NCI-H146 treated with DMSO at 0.1 percent for 48 hours (cell line): ENCODE measurements at regions not wholly inside any gene's neighbourhood (a gene's known extent, or its start where the extent isn't known, plus 50 kb on each side); places are given as distances from the start of the nearest gene placed in this dataset.
A peak's percentile ranks its signal among the peaks of the same experiment; 100 is the strongest.

Source experiments
- DNase-seq: peaks from one replicate; lab custom pipeline; 2025; ENCODE audit not compliant: unreplicated experiment; lab: John Stamatoyannopoulos, UW

DNA sequence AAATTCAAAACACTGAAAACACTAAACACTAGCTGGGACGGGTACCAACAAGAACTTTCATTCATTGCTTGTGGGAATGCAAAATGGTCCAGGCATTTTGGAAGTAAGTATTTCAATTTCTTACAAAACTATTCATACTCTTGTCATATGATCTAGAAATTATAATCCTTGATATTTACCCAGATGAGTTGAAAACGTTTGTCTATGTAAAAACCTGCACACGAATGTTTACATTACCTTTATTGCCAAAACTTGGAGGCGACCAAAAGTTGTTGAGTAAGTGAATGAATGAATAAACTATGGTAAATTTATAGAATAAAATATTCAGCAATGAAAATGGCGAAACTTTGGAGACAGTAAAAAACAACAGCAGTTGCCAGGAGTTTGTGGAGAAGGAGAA lies 222.1 kb upstream of the EDIL3 start:
- DNase-seq: no peak

DNA sequence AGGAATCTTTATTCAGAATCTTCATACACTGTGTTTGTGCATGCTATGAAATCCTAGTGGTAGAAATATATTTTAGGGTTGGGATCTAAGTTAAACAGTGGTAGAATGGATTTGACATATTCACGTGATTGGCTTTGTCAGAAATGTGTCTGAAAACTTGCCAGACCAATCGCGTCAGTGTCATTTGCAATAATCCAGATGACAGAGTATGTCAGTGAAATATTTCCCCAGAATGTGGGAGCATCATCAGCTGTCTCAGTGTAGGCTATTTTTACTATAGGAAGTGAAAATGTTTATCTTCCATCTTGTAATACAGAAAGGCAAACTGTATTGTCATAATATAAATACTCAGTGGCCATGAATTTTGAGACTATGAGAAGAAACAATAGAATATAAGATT lies 220.6 kb upstream of the EDIL3 start:
- no peak for DNase-seq

DNA sequence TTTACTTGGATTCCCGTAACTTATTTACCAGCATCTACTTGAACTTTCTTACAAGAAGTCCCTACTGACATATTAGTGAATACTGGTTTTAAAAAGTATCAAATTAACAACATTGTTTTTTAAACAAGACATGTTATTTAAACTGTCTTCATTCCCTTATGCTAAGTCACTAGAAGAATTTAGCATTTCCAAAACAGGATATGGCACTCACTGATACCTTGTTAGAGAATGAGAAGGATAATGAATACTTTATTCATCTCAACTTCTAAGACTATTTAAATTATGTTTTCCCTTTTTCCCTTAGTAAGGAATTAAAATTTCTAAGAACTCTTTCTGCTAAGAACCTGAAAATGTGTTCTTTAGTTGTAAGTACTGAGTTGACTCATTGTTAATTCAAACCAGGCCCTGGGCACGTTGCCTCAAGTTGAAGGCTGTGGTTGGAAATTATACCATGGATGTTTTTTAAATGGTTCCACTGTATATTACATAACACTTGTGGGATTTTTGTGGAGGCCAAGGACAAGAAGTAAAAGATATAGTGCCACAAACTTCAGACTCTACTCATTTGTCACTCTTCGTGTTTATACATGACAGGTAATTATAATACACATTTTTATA lies 219.0 kb upstream of the EDIL3 start:
- no peak for DNase-seq

DNA sequence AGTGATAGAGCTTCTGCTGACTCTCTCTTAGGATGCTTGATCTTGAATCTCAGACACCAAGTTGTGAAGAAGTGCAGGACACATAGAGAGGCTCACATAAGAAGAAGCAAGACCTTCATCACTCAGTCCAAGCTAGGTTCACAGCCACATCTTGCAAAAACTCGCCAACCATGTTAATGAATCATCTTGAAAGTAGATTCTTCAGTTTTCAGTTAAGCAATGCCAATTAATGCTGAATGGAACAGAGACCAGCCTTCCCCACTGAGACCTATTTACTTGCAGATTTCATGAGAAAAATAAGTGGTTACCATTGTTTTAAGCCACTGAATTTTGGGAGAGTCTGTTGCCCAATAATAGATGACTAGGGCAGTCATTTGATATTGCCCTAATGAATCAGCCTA lies 217.7 kb upstream of the EDIL3 start:
- no peak for DNase-seq

DNA sequence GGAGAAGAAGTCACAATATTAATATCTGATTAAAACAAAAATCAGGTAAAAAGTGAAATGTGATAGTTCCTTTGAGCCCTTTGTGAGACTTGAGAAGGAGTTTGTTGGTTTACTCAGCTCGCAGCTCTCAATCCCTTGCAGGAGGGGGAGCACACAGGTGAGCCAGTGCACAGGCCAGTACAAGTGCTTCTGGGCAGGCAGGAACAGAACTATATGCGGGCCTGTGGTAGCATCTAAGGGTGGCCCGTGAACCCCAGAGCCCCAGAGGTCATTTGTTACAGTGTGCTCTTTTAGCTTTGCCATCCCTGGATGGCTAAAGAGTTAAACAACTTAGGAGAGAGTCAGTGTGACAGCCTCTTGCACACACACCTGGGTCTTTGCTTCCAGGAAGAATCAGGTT lies 215.3 kb upstream of the EDIL3 start:
- no peak for DNase-seq

DNA sequence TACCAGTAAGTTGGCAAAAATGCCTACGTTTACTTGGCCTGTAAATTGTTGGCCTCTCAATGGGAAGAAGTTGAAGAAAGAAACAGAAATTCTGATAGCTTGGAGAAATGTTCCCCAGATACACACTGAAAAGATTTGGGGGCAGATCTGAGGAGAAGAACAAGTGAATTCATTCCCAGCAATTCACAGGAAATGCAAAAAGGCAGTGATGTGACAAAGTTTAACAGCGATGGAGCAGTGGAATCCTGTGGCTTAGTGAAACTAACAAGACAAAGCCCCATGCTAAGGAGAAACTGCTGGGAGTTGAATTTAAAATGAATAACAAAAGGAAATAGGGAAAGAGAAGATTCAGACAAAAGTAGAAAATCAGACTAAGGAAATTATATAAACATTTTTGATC lies 213.2 kb upstream of the EDIL3 start:
- no peak for DNase-seq

DNA sequence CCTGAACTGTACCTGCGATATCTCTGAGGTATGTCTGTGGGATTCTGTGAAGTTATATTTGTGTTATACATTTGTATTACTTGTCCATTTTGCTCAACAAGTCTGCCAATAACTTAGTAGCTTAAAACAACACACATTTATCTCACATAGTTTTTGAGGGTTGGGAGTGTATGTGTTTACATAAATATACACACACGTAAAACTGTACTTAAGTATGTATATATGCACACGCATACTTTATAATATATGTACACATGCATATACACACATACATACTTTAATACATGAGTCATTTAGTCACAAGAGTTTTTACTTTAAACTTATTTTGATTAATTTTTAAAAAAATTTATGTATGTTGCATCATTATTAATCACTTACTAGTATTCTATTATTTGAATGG lies 205.9 kb upstream of the EDIL3 start:
- no peak for DNase-seq

DNA sequence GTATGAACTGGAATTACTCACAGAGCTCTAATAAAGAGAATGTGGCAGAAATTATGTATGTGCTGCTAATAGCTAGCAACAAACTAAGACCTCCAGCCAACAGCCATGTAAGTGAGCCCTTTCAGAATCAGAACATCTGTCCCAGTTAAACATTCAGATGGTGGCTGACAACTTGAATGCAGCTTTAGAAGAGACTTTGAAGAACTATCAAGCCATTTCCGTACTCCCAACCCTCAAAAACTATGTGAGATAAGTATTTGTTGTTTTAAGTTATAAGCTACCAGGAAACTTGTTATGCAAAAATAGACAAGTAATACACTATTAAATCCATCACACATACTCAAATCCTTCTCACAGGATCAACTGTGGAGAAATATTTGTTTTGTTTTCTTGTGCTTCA lies 205.2 kb upstream of the EDIL3 start:
- DNase-seq: no peak

DNA sequence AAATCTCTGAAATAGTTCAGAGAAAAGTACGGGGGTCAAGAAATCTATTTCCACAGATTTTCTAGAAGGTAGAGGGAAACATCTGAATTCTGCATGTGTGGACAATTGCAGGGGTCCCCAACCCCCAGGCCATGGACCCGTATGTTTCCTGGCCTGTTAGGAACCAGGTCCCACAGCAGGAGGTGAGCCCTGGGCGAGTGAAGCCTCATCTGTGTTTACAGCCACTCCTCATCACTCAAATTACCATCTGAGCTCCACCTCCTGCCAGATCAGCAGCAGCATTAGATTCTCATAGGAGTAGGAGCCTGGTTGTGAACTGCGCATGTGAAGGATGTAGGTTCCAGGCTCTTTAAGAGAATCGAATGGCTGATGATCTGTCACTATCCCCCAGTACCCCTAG lies 200.5 kb upstream of the EDIL3 start:
- DNase-seq: no peak

DNA sequence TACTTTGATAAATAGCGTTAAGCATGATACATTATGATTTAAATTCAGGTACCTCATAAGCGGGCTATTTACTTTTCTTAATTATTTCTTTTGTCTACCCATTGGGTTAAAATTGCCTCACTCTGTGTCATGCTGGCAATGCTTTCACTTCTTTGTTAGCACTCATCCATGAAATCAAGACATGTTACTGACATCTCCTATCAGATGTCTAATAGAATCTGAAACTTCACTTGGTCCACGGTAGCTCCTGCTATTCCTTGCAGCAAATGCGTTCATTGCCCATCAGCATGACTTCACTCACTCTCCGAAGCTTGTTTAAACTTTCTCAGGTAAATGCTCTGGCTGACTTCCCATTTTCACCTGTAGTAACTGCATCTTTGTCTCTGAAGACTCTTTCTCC lies 193.5 kb upstream of the EDIL3 start:
- DNase-seq: no peak

DNA sequence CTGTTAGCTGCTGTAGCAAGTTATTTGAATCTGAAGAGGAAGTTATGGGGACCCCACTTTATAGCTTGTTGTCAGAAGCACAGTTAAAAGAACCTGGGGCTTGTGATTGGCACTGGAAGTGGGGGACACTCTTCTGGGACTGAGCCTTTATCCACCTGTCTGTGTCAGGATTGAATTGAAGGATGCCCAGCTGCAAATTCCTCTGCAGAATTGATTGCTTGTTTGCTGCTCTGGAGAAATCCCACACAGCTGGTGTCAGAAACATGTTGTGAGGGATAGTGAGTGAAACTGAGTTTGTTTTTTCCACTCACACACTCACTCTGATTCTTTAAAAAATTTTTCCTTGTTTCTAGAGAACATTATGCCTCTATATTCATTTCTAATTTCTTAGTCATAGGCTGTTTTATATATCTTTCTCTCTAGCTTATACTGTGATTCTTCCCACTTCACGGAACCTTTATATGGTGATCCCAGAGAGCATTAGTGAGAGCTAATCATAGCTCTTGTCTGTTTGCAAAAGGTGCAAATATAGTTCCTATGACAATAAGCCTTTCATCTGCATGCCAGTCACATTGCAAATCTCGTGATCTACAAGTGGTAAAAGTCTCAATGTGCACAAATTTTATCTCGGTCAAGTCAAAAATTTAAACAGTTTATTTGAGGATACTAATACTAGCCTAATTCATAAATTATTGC lies 188.5 kb upstream of the EDIL3 start:
- no peak for DNase-seq

DNA sequence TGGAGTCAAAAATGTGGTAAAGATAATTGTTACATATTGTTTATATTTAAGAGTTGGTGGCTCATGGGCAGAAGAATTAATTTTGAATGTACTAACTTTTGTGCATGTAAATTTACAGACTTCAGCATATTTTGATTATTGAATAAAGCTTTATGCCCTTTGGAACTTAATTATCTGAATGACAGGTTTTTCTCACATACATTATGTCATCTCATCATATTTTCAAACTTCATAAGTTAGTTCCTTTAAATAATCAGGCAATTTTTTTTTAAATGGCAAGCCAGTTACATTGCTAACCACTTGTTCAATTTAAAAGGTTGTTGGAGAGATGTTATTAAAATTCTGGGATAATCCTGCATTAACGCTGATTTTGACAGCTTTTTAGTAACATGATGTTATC lies 184.6 kb upstream of the EDIL3 start:
- DNase-seq: no peak

DNA sequence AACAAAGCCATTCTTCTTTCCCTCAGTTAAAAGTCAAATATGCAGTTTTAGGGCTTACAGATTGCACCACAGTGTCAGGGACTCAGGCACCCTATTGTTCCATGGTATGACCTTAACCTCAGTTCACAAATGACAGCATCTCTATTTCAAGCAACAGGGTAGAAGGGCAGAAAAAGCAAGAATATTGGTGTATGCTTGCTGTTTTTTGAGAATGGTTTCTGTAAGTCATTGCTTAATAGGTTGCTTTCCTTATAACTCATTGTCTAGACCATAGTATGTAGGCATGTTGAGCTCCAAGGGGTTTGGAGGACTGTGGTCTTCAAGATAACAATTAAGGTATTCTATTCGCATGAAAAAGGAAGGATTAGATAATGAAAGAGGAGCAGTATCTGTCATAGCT lies 183.5 kb upstream of the EDIL3 start:
- no peak for DNase-seq

DNA sequence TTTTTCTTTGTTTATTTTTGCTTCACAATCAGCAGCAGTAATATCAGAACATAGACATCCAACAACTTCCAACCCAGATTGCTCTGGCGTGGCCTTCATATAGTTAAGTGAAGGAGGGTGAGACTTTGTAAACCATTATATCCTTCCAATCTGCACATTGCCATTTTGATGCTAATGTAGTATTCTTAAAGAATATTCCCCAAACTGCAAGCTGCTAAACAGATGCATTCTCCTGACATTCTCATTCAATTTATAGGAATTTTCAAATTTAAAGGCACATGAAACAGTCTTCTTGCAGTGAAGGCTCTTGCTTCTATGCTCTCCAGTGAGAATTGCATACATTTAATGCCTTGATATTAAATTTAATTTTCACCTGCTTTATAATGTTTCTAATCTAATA lies 181.2 kb upstream of the EDIL3 start:
- DNase-seq: no peak

DNA sequence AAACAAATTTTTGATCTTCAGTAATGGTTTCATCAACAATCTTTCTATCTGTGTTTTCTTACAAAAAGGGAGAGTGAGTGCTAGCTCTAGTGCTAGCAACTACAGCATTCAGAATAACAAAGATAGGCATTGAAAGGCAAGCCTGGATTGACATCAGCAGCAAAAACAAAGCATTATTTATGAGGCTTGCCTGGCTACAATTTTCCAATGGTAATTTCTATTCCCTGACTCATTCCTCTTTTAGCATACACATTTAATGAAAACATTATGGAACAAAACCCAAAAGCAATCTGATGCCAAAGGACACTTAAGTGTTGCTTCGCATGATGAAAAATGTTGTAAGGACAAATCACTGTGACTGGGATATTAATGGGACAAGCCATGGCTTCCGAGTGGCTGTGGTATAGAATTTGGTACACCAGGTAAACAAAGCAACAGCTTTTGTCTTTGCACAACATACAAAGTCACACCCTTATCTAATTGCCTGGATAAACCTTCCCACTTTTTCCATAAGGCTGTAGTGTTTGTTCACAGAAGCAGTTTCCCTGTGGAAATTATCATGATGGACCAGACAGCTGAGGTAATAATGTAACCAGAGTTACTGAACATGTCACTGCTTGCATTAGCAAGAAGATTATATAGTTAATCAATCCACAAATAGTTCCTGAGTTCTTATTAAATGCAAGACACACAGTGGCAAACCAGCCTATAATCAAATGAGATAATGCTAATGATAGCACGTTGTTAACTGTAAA lies 179.8 kb upstream of the EDIL3 start:
- DNase-seq: peak; percentile 45

DNA sequence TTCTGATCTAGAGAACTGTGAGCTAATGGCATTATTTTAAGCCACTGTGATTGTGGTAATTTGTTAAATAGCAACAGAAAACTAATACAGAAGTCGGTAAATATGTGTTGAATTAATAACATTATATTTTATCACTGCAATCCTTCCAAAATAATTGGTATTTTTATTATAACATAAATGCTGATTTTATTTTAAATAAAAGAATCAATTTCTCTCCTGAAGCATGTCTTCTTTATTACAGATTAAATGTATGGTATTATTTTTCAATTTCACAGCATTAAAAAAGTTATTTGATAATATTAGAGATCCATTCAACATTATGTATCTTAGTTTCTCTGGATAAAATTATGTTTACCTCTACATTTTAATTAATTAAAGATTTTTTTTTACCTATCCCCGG lies 165.5 kb upstream of the EDIL3 start:
- DNase-seq: no peak

DNA sequence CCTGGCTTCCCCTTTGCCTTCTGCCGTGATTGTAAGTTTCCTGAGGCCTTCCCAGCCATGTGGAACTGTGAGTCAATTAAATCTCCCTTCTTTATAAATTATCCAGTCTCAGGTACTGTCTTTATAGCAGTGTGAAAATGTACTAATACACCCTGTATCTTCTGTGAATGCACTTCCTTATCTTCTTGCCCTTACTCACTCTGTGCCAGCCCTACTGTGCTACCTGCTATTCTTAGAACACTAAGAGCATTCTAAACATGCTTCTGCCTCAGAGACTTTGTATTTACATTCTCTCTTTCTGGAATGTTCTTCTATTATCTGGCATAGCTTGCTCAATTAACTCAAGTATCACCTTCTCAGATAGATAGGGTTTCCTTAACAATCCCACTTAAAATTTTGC lies 164.4 kb upstream of the EDIL3 start:
- DNase-seq: no peak

DNA sequence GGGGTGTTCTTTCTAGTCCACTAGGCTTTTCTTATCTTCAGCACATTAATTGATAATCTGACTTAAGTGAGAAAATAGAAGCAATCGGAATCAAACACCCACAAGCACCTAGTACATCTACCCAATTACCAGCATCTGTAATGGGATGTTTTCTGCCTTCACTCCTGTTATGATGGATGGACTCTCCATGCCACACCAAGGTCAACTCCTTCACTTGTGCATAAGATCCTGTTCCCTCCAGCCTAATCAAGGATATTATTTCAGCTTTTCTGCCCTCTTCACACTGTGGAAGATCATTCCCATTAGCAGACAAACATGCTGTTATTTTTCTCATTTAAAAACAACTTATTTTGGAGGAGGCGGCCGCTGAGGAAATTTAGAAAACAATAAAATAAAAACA lies 162.0 kb upstream of the EDIL3 start:
- no peak for DNase-seq

DNA sequence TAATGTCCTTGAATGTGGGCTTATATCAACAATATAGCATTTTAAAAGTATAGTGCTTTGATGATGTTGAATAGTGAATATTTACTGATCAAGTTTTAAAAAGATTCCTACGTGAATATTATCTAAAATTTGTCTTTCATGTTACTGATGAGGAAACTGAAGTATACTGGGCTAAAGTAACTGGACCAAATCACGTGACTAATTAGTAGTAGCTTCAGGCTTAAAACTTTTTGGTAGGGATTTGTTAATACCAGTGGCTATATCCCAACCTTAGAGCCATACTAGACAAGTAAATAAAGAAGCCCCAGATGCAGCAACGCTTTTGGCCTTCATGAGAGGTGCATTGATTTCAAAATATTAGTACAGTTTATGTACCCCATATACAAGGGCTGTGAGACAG lies 152.1 kb upstream of the EDIL3 start:
- DNase-seq: no peak

DNA sequence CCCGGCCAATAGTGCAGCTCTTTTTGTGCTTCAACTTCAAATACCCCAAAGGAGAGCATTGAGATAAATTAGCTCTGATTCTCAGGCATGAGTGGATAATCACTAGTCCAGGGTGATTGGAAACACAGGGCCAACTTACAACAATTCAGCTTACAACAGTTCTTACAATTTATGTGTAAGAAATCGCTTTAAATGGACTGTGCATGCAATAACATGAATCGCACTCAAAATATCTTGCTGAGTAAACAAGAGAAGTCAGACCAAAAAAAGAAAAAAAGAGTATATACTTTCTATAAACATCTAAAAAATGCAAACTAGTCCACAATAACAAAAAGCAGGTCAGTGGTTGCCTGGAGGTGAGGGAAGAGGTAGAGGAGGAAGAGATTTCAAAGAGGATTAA lies 150.6 kb upstream of the EDIL3 start:
- DNase-seq: no peak

DNA sequence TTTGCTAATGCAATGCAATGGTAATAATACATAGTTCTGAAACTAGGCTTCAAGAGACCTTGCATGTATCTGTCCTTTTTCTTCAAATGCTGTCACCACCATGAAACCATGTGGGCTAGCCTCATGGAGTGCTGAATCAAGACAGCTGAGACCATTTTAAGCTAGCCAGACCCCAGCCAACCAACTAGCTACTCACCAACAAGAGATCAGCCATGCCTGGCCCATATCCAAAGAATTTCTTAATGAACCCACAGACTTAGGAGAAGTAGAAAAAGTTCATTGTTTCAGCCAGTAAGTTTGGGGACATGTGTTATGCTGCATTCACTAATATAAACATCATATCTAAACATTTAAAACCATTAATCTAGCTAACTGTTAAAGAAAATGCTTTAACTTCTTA lies 139.8 kb upstream of the EDIL3 start:
- no peak for DNase-seq

DNA sequence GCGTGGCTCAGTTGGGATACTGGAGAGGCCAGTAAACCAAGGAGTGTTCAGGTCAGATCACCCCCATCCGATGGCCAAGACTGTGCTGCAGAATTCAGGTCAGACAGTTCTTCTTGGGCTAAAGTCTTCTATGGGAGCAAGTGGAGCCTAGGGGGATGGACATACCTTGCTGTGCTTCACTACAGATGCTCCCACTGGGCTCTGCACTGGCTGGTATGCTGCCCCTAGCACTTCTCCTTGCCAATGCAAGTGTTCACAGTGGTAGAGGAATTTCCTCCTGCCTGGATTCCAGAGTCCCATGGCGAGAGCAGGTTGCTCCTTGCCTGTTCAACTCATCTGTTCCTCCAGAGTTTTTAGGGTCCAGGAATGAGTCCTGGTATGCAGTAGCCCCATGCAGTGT lies 134.2 kb upstream of the EDIL3 start:
- DNase-seq: no peak

DNA sequence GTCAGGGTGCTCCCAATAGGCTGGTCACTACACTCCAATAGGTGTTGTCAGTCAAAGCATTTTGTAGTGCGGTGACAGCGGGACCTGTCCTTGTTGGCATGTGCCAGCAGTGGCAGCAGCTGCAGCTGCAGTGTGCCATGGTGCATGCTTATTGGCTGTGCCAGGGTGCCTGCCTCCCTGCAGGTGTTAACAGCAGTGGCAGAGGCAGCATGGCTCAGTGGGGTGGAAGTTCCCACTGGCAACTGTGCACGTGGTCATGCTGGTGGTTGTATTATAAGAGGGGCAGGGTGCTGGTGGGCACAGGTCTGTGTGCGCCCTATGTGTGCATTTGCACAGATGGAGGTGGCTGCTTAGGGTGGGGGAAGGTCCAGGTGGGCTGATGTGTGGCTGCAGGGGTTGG lies 133.7 kb upstream of the EDIL3 start:
- DNase-seq: no peak
